ENCODE measurements at regions not wholly inside any gene's neighbourhood (a gene's known extent, or its start where the extent isn't known, plus 50 kb on each side); places are given as distances from the start of the nearest gene placed in this dataset.

GRCh38 chr10:7048061-7048460 is 362.8 kb downstream of the SFMBT2 start:
- ChIA-PET CTCF (no interaction called here), POLR2A (no interaction called here)
- no peak overlapping the region for H3K4me3 Mint-ChIP-seq
- DNase-seq (ENCODE audit: low spot score) (no peak), ATAC-seq (no peak)
- no peak overlapping the region for H3K27ac Mint-ChIP-seq
- peaks cover 4% of the 10 kb centered on the region; the same call in 1 of the 2 replicates for H3K27me3 Mint-ChIP-seq (ENCODE audit: low read depth)
- peaks cover 32% of the 10 kb centered on the region for H3K9me3 Mint-ChIP-seq
- TF ChIP-seq JUN (CRISPR knock-in tag; IDR thresholded peaks at IDR 0.05) (no peak), ETV6 (CRISPR knock-in tag; IDR thresholded peaks at IDR 0.05) (no peak), SMAD3 (CRISPR knock-in tag; IDR thresholded peaks at IDR 0.05; ENCODE audit: borderline replicate concordance) (no peak), ZSCAN18 (CRISPR knock-in tag; IDR thresholded peaks at IDR 0.05) (no peak), E2F1 (CRISPR knock-in tag; IDR thresholded peaks at IDR 0.05) (no peak), GRHL2 (CRISPR knock-in tag; IDR thresholded peaks at IDR 0.05; ENCODE audit: insufficient replicate concordance, severe bottlenecking) (no peak), IRF1 (CRISPR knock-in tag; IDR thresholded peaks at IDR 0.05) (no peak), MLX (CRISPR knock-in tag; IDR thresholded peaks at IDR 0.05) (no peak), TCF7 (CRISPR knock-in tag; IDR thresholded peaks at IDR 0.05; ENCODE audit: low read depth) (no peak), NR2C2 (CRISPR knock-in tag; IDR thresholded peaks at IDR 0.05) (no peak), PREB (CRISPR knock-in tag; IDR thresholded peaks at IDR 0.05; ENCODE audit: borderline replicate concordance) (no peak), TEAD1 (CRISPR knock-in tag; IDR thresholded peaks at IDR 0.05) (no peak), ZNF232 (CRISPR knock-in tag; IDR thresholded peaks at IDR 0.05) (no peak)
- H3K4me1 Mint-ChIP-seq, result peaks cover 1% of the 10 kb centered on the region
- H3K36me3 Mint-ChIP-seq, result 0 out of 2 replicates have a peak, but pooled peaks cover 5% of the 10 kb centered on the region

- Mint-ChIP-seq H3K27ac (no peak overlapping the region), H3K27me3 (ENCODE audit: low read depth) (peaks cover 4% of the 10 kb centered on the region; the same call in 1 of the 2 replicates), H3K4me3 (no peak overlapping the region), H3K36me3 (0 out of 2 replicates have a peak, but pooled peaks cover 5% of the 10 kb centered on the region), H3K4me1 (no peaks in the 10 kb centered on the region), H3K9me3 (peaks cover 32% of the 10 kb centered on the region)
- DNase-seq (ENCODE audit: low spot score) (no peak), ATAC-seq (no peak)
- ChIA-PET CTCF (no interaction called here), POLR2A (no interaction called here)
- TF ChIP-seq ZNF425 (CRISPR knock-in tag; conservative IDR thresholded peaks at IDR 0.05) (no peak), KAT7 (CRISPR knock-in tag; IDR thresholded peaks at IDR 0.05; ENCODE audit: borderline replicate concordance) (no peak), NR2C2 (CRISPR knock-in tag; IDR thresholded peaks at IDR 0.05) (no peak), HMGA2 (CRISPR knock-in tag; IDR thresholded peaks at IDR 0.05) (no peak), FOXP4 (CRISPR knock-in tag; IDR thresholded peaks at IDR 0.05) (no peak), ZNF232 (CRISPR knock-in tag; IDR thresholded peaks at IDR 0.05) (no peak), CREM (CRISPR knock-in tag; IDR thresholded peaks at IDR 0.05) (no peak), NFATC4 (CRISPR knock-in tag; IDR thresholded peaks at IDR 0.05) (no peak), GRHL2 (CRISPR knock-in tag; IDR thresholded peaks at IDR 0.05; ENCODE audit: insufficient replicate concordance, severe bottlenecking) (no peak), TP53 (CRISPR knock-in tag; IDR thresholded peaks at IDR 0.05) (no peak), CTCF (IDR thresholded peaks at IDR 0.05) (no peak), ELF4 (CRISPR knock-in tag; IDR thresholded peaks at IDR 0.05; ENCODE audit: low read depth) (no peak)
Observed at GRCh38 chr10:7046615-7047014, 364.2 kb downstream of the SFMBT2 start.
